GM13976 (cell line): ENCODE measurements at regions not wholly inside any gene's neighbourhood (a gene's known extent, or its start where the extent isn't known, plus 50 kb on each side); places are given as distances from the start of the nearest gene placed in this dataset.
"Not testable (repeated sequence)": the region's sequence is repeated elsewhere in the genome, so short reads cannot be mapped to it uniquely, and the experiment has no call there.

Experiments
- DNase-seq: peaks from one replicate; pipeline ENCODE4 v3.0.0; 2012; ENCODE audit warnings: low spot score
- in situ Hi-C: fragments of 300-500 bp; cut with MboI; formaldehyde crosslinking; loops from one replicate; pipeline ENCODE4 v1.12.0; 2022; ENCODE audit warnings: low sequenced_read_pairs, mixed read lengths, inconsistent platforms; ENCODE audit not compliant: unreplicated experiment
- TF ChIP-seq, protein P1 (sequence below): IDR thresholded peaks from 2 replicates; pipeline ENCODE4 v1.5.1; 2012; ENCODE audit warnings: borderline replicate concordance, mild to moderate bottlenecking; ENCODE audit not compliant: insufficient read depth; ENCODE audit errors: extremely low read depth, missing control alignments, control extremely low read depth

DNA sequence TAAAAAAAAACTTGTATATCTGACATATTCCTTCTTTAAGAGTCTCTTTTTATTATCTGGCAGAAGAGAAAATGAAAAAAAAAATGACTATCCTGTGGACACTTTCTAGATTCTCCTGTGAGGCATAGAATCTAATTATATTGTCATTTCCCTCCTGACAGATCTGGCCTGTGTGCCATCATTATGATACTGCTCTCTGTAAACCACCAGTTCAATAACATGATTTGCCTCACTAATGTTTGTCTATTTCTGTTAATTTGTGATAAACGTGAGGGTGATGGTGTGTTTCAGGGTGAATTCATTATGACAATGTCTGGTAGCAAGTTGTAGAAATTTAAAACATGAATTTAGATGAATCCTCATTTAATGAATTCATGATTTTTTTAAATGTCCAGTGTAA is 844.5 kb upstream of the ADGRB3 start:
- in situ Hi-C loops, result no loop called here
- TF ChIP-seq, protein P1, sequence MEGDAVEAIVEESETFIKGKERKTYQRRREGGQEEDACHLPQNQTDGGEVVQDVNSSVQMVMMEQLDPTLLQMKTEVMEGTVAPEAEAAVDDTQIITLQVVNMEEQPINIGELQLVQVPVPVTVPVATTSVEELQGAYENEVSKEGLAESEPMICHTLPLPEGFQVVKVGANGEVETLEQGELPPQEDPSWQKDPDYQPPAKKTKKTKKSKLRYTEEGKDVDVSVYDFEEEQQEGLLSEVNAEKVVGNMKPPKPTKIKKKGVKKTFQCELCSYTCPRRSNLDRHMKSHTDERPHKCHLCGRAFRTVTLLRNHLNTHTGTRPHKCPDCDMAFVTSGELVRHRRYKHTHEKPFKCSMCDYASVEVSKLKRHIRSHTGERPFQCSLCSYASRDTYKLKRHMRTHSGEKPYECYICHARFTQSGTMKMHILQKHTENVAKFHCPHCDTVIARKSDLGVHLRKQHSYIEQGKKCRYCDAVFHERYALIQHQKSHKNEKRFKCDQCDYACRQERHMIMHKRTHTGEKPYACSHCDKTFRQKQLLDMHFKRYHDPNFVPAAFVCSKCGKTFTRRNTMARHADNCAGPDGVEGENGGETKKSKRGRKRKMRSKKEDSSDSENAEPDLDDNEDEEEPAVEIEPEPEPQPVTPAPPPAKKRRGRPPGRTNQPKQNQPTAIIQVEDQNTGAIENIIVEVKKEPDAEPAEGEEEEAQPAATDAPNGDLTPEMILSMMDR, result no peak
- no peak for DNase-seq

- in situ Hi-C loops, DNase-seq: not testable (repeated sequence)
Observed at GRCh38 chr6:67787119-67787518, 848.0 kb upstream of the ADGRB3 start.

GRCh38 chr6:67779876-67780275 is 855.2 kb upstream of the ADGRB3 start:
- no peak for DNase-seq
- TF ChIP-seq, protein P1, result no peak
- in situ Hi-C loops, result no loop called here

DNA sequence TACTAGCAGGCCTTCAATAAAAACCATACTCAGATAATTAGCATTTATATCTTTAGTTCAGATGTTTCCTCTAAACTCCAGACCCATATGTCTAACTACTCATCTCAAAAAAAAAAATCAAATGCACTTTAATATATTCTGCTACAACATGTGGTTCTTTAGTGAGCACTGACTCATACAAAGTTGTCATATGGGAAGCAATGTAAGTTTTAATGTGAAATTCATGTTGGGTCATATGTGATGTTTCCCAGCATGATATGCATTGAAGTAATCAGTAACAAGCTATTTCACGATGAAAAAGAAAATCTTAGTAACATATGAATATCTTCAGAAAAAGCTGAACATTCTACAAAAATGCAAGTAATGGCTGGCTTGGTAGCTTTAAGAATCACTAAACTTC is 859.7 kb upstream of the ADGRB3 start:
- TF ChIP-seq, protein P1, result no peak
- in situ Hi-C loops, result no loop called here
- no peak for DNase-seq

DNA sequence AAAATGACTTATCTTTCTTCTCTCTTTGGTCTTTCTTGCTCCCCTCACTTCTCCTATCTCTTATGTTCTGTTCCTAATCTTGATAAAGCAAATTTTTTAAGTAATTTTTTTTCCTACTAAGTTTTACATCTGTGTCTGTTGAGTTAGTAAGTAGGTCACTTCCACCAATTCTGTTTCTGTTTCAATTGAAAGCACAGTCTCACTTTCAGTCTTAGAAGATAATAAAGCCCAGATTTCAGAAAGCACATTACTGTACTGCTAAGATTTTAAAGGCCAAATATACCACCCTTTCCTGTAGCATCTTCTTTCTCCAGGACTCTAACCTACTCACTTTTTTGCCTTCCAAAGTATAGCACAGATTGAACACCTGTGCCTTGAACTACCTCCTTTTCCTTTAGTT is 866.1 kb upstream of the ADGRB3 start:
- no peak for DNase-seq
- in situ Hi-C loops, result no loop called here
- TF ChIP-seq, protein P1, result no peak

- DNase-seq, in situ Hi-C loops: not testable (repeated sequence)
Observed at GRCh38 chr6:67767046-67767822, 867.8 kb upstream of the ADGRB3 start.

DNA sequence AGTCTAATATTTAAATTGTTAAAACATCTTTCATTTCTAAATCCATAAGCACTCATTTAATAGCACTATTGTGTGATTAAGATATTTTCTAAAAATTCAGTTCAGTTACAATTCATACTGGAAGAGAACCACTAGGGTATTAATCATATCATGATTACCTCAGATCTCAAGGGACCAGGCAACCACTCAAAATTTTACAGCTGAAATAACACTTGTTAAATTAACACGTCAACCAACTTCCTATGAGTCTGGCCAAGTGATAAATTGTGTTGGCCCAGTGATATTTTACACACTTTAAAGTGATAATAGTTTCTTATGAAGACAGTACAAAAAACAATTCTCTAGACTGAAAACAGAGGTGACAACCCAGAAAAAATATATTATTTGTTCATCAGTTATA is 869.0 kb upstream of the ADGRB3 start:
- in situ Hi-C loops, result no loop called here
- TF ChIP-seq, protein P1, result no peak
- no peak for DNase-seq

DNA sequence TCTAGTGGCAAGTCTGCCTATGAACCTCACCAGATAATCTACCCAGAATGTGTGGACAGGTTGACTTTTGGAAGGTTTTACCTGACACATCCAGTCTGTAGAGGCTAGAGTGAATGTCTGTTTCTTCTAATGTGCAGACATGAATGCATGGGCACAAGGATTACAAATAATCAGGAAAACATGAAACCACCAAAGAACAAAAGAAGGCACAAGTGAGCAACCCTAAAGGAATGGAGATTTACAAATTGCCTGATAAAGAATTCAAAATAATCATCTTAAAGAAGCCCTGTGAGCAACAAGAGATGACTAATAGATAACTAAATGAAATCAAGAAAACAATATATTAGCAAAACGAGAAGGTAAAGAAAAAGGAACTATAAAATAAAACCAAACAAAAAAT is 876.1 kb upstream of the ADGRB3 start:
- in situ Hi-C loops, result no loop called here
- DNase-seq, result no peak
- TF ChIP-seq, protein P1, result no peak
